HG02943 (cell line): ENCODE measurements at regions not wholly inside any gene's neighbourhood (a gene's known extent, or its start where the extent isn't known, plus 50 kb on each side); places are given as distances from the start of the nearest gene placed in this dataset.
A peak's percentile ranks its signal among the peaks of the same experiment; 100 is the strongest.
"Not testable (repeated sequence)": the region's sequence is repeated elsewhere in the genome, so short reads cannot be mapped to it uniquely, and the experiment has no call there.

Source experiments
- ATAC-seq: cut with Tn5 transposase; IDR thresholded peaks from one replicate; pipeline ENCODE4 v1.9.1; 2021; ENCODE audit warnings: mild to moderate bottlenecking, low read depth, moderate library complexity; ENCODE audit not compliant: unreplicated experiment

DNA sequence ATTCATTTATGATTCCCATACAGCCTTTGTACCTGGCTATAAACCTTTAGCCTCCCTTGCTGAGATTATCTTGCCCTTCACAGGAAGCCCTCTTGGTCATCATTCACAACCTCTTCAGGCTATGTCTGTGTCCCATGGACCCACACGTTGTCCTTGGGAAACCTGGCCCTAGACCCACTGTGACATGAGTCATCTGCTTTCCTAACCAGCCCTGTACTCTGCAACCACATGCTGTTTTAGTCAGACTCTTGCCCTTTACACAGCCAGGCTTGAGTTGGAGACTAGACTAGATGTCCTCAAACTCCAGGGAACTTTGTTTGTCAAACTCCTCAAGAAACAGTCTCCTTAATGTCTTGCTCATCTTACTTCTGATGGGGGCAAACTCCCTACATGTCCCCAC is 229.3 kb upstream of the ZSWIM2 start:
- no peak for ATAC-seq

DNA sequence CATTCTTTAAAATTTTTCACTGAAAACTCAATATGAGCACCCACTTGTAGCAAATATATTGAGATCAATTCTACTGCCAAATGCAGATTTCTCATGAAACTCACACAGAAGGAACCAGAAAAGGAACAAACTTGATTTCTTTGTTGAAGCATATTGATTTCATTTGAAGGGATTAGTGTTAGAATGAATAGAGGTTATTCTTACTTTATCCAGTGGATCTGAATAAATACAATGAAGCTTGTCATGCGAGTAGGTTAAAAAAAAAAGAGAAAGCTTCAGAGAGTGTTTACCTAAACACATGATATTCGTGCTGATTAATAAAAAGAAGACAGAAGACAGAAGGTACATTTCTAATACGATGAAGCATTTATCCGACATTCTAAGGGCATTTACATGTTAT is 226.7 kb upstream of the ZSWIM2 start:
- no peak for ATAC-seq

DNA sequence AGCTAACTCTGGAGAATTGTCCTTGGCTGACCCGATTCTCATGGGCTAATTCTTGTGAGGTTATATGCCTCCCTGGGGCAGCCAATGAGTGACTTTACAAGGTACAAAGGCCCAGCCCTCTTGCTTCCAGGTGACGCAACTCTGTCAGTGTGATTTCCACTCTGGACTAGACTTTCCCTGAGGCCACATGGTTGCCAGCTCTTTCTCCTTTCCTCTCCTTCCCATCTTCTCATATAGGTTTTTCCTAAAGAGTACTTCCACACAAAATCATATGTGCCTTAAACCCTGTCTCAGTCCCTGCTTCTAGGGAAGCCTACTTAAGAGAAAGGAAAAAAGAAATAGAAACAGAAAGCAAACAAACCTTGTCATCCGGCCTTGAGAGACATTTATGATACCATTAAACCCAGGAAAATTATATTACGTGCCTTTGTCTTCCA is 226.2 kb upstream of the ZSWIM2 start:
- ATAC-seq, result no peak

DNA sequence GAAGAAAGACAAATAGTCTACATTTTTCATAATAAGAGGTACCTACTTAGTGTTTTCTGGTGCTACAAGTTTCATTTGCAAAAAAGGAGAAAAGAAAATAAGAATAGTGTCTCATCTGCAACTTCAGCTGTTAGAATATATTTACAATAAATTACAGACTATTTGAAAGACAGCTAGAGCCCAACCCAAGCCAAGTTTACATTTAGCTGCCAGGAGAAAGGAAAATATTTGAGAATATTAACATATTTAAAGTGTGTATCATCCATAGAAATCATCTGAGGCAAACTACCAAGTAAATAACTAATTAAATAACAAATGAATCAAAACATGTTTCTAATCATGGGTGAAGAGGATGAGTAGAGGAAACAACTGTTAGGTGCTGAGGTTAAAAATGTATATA is 209.2 kb upstream of the ZSWIM2 start:
- ATAC-seq, result no peak

DNA sequence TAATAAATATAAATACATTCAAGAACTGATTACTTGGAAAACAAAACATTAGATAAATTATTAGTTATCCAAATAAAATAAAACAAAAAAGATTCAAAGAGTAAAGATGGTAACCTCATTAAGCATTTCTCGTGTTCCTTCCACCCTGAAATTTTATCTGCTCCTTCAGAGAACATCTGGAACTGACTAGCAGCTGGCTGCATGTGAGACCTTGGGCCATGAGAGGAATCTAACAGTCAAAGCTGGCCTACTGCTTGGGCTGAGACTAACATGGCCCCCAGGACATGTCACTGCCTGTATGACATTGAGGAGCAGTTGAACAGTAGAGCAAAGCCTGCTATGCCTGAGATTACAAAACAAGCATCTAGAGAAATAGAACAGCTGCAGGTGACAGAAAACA is 208.5 kb upstream of the ZSWIM2 start:
- no peak for ATAC-seq

DNA sequence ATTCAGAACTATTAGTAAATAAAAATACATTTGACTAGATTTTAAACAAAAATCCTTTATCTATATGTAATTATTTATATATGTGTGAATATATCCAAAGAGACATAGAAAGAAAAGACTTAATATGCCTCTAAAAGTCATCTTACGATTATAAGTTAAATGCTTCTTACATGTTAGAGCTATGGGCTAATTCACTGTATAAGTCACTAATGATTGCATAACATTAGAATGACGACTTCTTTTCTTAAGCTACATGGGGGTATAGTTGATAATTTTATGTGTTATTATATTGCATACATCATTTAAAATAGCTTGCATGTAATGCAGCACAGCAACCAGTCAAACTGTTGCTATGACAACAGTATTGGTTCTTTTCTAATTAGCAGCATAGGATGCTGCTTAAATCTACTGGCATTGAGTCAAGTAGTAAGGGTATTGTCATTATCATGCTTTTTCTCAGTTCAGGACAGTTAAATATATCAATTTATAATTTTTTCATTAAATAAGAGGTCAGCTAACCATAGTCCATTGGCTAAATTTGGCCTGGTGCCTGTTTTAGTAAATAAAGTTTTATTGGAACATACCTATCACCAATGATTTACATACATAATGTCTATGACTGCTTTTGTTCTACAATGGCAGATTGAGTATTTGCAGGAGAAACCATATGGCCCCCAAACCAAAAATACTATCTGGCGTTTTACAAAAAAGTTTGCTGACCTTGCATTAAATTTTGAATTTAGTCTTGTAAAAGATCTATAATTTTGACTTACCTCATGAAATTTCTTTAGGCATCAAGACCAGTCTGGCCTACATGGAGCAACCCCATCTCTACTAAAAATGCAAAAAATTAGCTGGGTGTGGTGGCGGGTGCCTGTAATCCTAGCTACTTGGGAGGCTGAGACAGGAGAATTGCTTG is 207.7 kb upstream of the ZSWIM2 start:
- ATAC-seq, result no peak

DNA sequence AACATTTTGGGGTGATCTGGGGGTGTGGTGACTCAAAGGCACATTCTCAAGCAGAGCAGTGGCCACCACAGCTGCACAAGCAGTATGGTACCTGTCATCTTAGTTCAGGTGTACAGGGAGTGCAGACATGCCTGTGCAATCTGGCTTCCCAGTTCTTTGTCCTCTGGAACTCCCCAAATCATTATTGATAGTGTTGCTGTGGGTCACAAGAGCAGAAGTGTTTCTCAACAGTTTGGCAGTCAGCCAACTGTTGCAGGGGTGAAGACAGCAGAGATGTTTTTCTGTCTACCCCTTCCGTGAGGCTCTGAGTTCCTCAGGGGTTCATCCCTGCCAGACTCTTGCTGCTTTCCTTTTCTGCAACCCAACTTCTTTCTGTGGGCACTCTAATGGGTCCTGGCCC is 206.5 kb upstream of the ZSWIM2 start:
- no peak for ATAC-seq

DNA sequence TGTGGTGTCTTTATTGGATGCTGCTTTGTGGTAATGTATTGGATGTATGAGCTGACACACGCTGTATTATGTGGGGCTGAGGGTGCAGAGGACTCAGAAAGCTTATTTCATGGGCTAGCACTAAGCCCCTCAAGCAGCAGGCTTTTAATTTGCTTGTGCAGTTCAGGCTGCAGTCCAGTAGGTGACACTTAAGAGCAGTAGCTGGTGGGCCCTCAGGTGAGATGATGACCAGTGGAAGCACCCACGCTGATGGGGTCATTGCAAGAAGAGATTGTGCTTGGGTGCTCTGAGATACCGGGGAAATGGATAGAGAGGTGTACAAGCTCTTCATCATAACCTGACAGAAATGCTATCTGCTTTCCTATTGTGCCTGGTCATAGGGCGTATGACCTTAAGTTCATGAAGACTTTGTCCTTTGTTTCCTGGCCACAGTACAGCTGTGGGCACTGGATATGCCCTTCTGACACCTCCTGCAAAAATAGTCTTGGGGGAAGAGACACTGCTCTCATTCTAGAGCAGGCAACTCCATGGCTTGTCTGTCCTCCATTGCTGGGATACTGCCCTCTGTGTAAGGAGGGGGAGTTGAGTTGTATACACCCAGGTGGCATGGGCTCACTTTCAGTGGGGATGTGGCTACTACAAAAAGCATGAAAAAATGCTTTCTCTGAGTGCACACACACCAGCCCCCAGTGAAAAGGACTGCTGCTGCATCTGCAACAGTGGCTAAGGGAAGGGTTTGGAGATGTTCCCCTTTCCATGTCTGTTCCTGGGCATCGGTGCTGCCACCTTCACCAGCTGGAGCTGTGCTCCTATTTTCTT is 205.7 kb upstream of the ZSWIM2 start:
- no peak for ATAC-seq

DNA sequence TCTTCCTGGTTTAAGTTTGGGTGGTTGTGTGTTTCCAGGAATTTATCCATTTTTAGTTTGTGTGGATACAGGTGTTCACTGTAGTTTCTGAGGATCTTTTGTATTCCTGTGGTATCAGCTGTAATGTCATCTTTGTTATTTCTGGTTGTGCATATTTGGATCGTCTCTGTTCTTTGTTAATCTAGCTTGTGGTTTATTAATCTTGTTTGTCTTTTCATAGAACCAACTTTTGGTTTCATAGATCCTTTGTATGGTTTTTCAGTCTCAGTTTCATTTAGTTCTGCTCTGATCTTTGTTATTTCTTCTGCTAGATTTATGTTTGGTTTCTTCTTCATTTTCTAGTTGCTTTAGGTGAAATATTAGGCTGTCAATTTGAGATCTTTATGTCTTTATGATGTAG is 202.4 kb upstream of the ZSWIM2 start:
- peak; percentile 91 for ATAC-seq

DNA sequence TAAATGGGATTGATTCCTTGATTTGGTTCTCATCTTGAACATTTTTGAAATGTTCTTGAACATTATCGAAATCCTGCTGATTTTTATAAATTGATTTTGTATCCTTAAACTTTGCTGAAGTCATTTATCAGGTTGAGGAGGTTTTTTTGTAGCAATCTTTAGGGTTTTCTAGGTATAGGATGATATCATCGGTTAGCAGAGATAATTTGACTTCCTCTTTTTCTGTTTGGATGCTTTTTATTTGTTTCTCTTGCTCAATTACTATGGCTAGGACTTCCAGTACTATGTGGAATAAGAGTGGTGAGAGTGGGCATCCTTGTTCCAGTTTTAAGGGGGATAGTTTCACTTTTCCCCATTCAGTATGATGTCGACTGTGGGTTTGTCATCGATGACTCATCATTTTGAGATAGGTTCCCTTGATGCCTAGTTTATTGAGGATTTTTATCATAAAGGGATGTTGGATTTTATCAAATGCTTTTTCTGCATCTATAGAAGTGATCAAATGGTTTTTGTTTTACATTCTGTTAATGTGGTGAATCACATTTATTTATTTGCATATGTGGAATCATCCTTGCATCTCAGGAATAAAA is 201.5 kb upstream of the ZSWIM2 start:
- ATAC-seq, result no peak

DNA sequence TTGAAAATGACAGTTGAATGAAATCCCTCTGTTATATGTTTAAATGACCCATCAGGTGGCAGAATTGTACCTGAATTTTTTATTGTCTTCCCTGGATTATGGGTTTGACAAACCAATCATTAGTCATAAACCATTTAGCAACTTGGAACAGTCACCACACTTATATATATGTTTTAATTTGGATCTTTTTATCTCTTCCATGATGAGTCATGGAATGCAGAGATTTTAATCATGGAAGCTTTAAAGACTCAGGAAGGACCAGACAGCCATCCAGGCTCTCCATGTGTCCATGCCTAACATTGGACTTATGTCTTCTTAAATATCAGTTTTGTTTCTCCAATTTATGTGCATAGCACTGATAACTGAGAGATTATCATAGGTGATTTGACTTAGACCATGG is 188.3 kb upstream of the ZSWIM2 start:
- ATAC-seq, result no peak

DNA sequence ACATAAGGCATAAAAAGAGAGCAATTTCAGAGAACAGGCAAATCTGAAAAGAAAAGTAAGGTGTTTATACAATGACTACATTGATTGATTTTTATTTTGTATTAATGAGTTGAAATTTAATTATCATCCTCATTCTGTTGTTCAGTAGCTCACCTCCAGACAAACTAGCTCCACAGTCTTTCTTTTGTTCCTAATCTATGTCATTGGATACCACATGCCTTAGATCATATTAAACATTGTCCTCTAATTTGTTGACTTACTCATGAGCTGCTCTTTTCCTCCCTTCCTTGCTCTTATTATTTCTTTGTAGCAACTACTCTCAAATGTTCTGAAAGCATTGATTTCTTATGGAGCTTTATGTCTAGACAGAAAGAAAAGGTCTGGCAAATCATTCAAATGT is 185.5 kb upstream of the ZSWIM2 start:
- no peak for ATAC-seq

DNA sequence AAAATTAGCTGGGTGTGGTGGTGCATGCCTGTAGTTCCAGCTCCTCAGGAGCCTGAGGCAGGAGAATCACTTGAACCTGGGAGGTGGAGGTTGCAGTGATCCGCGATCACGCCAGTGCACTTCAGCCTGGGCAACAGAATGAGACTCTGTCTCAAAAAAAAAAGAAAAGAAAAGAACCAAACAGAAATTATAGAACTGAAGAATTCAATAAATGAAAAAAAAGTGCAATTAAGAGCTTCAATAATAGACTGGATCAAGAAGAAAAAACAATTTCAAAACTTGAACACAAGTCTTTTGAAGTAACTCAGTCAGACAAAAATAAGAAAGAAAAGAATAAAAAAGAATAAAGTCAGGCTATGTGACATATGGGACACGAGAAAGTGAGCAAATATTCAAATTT is 175.8 kb upstream of the ZSWIM2 start:
- ATAC-seq, result no peak

DNA sequence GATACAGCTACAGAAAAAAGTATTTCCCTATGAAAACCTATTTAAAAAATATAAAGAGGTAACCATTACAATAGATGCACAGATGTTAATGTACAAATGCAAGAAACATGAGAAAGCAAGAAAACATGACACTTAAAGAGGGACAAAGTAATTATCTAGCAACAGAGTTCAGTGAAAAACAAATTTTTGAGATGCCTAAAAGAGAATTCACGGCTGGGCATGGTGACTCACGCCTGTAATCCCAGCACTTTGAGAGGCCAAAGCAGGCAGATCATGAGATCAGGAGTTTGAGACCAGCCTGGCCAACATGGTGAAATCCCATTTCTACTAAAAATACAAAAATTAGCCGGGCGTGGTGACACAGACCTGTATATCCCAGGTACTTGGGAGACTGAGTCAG is 175.0 kb upstream of the ZSWIM2 start:
- ATAC-seq, result not testable (repeated sequence)

DNA sequence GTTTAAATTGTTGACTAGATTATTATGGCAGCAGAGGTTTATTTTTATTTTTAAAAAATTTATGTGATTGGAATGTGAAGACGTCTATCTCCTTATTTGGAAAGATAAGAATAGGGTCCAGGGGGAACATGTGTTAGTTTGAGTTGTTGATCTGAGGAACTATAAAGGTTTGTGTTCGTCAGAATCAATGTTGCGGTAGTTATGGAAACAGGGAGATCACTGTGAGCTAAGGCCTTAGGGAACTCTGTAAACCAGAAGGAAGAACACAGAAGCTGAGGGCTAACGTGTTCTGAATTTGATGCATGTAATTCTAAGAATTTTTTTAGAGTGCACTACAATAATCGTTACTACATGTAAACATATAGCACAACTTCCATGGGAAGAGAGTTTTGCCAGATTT is 168.5 kb upstream of the ZSWIM2 start:
- ATAC-seq, result no peak

DNA sequence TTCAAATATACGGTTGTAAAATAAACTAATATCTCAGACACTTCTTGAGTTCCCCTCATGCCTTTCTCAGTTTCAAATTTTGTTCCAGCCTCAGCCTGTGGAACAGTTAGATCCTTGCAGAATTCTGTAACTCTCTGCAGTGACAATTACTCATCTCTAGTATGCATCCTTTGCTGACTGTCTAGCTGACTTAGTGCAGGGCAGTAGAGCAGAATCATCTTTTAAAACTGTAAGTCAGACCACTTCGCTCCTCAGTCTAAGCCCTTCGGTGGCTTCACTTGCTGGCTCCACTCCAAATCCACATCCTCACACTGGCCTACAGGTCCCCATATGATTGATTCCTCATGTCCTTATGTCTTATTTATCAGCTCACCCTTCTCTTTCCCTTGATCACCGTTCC is 164.1 kb upstream of the ZSWIM2 start:
- no peak for ATAC-seq

DNA sequence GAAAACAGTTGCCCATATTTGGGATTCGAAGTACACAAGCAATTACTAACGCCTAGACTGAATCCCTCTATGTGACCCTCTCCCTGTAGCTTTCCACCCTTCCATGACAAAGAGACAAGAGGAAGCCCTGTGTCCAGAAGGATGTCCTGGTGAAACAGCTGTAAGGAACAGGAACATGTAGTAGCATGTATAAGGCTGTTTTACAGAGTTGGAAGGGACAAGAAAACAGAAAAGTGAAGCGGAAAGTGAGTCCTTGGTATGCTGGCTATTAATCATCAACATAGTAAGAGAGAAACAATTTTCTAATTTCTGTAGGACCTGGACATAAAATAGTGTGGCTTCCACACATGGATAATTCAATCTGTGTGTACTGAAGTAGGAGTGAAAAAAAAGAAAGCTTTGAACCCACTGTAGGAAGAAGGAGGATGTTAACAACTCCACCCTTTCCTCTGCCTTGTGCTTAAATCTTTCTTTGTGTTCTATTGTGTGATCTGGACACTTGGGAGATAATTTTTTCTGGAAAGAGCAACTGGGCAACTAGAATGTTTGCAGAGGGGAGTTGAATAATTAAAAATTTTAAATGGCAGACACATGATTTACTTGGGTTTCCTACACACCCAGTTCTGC is 162.3 kb upstream of the ZSWIM2 start:
- no peak for ATAC-seq

DNA sequence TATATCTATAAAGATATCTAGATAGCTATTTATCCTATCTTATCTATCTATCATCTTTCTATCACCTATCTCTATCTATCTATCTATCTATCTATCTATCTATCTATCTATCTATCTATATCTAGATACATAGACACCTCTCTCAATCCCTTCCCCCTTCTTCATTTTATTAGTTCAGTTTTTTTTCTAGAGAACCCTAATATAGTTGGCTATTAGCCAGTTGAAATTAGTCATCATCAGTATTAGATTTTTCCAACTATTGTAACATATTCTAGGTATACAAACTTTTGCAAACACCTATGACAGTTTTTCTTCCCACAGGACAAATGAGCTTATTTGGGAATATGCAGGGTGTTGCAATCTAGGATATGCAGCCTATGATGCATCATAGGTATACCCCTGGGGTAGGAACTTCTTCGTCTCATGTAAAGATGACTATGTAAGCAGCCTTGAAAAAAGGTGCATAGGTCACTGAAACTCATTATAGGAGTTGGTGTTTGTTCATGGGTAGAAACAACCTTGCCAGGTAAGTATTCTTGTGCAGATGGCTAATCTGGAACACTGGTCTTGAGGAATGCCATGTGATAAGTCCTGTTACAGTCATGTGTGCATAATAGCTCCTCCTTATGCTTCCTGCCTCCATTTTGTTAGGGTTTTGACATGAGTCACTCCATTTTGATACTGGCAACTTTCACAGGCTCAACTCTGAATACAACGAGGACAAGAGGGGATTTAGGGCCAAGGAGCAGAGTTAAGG is 160.7 kb upstream of the ZSWIM2 start:
- no peak for ATAC-seq

DNA sequence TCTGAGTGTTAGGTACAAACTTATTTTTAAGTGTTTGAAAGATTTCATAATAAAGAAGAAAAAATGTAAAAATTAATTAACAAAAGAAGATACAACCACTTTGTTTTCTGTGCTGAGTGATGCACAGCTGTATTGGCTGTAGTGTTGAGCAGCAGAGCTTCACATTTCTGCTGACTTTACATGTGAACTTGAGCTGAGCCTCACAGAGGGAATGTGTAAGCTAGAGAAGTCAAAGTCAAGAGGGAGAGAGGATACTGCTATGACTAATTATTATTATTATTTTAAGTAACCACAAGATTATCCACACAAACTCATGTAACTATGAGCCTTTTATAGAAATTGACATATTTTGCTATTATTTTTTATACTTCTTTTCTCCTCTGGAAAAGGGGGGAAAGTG is 159.1 kb upstream of the ZSWIM2 start:
- no peak for ATAC-seq

DNA sequence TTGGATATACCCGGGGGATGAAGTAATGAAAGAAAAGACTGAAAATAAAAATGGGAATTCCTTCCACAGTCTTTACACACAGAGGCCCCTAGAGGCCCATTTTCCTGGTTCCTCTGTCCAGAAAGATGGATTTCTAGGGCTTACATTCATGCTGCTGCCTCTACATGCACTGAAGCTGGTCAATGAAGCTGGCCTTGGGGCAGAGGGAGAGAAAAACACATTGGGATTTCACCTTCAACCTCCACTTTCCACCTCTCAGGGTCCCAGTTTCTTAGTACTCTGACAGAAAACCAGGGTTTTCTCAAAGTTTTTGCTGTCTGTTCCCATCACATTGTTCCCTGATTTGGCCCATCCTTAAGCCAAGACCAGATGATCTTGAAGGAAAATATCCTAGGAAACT is 154.6 kb upstream of the ZSWIM2 start:
- no peak for ATAC-seq
